ENCODE measurements at regions not wholly inside any gene's neighbourhood (a gene's known extent, or its start where the extent isn't known, plus 50 kb on each side); places are given as distances from the start of the nearest gene placed in this dataset.

- H3K9me3 ChIP-seq = no peaks in the 10 kb centered on the region
- H3K27me3 ChIP-seq = no peaks in the 10 kb centered on the region
- no peak overlapping the region for H3K27ac ChIP-seq
- no peaks in the 10 kb centered on the region for H3K36me3 ChIP-seq
- no peak overlapping the region for H3K4me3 ChIP-seq
- TF ChIP-seq CTCF (IDR thresholded peaks at IDR 0.05) = no peak
- H3K4me1 ChIP-seq = no peaks in the 10 kb centered on the region
- no peak for DNase-seq (ENCODE audit: low spot score)
Observed at GRCh38 chr22:19610518-19611253, 86.5 kb upstream of the CLDN5 start.

- no peak for DNase-seq (ENCODE audit: low spot score)
- Histone ChIP-seq H3K4me1 (no peaks in the 10 kb centered on the region), H3K9me3 (no peaks in the 10 kb centered on the region), H3K27me3 (no peaks in the 10 kb centered on the region), H3K27ac (no peak overlapping the region), H3K36me3 (no peaks in the 10 kb centered on the region), H3K4me3 (no peak overlapping the region)
- no peak for TF ChIP-seq CTCF (IDR thresholded peaks at IDR 0.05)
Observed at GRCh38 chr22:19611590-19611989, 87.4 kb upstream of the CLDN5 start.

GRCh38 chr22:19612866-19613572 lies 88.8 kb upstream of the CLDN5 start:
- Histone ChIP-seq H3K36me3 (no peaks in the 10 kb centered on the region), H3K4me3 (no peak overlapping the region), H3K27me3 (no peaks in the 10 kb centered on the region), H3K9me3 (no peaks in the 10 kb centered on the region), H3K27ac (no peak overlapping the region), H3K4me1 (no peaks in the 10 kb centered on the region)
- no peak for DNase-seq (ENCODE audit: low spot score)
- no peak for TF ChIP-seq CTCF (IDR thresholded peaks at IDR 0.05)

- TF ChIP-seq CTCF (IDR thresholded peaks at IDR 0.05) = no peak
- H3K36me3 ChIP-seq = no peaks in the 10 kb centered on the region
- no peaks in the 10 kb centered on the region for H3K9me3 ChIP-seq
- H3K4me3 ChIP-seq = no peak overlapping the region
- H3K27me3 ChIP-seq = no peaks in the 10 kb centered on the region
- no peaks in the 10 kb centered on the region for H3K4me1 ChIP-seq
- no peak for DNase-seq (ENCODE audit: low spot score)
- H3K27ac ChIP-seq = no peak overlapping the region
Observed at GRCh38 chr22:19614536-19614863, 90.3 kb upstream of the CLDN5 start.

- no peaks in the 10 kb centered on the region for H3K36me3 ChIP-seq
- no peaks in the 10 kb centered on the region for H3K27me3 ChIP-seq
- TF ChIP-seq CTCF (IDR thresholded peaks at IDR 0.05) = no peak
- H3K27ac ChIP-seq = no peak overlapping the region
- no peaks in the 10 kb centered on the region for H3K9me3 ChIP-seq
- no peak overlapping the region for H3K4me3 ChIP-seq
- no peaks in the 10 kb centered on the region for H3K4me1 ChIP-seq
- DNase-seq (ENCODE audit: low spot score) = no peak
Observed at GRCh38 chr22:19615001-19615461, 90.8 kb upstream of the CLDN5 start.
